SK-N-MC (cell line): ENCODE measurements at regions not wholly inside any gene's neighbourhood (a gene's known extent, or its start where the extent isn't known, plus 50 kb on each side); places are given as distances from the start of the nearest gene placed in this dataset.

Source experiments
- EZH2 ChIP-seq: fragments of 200-600 bp; sonication (generic); IDR thresholded peaks from one replicate; pipeline ENCODE4 v1.6.1; 2017; ENCODE audit warnings: antibody characterized with exemption
- FOXP2 ChIP-seq: optimal IDR thresholded peaks from 2 replicates; pipeline ENCODE3; 2011; ENCODE audit warnings: mild to moderate bottlenecking, moderate library complexity; ENCODE audit not compliant: insufficient read depth; ENCODE audit errors: extremely low read length, control extremely low read depth
- POLR2AphosphoS5 ChIP-seq: IDR thresholded peaks from 2 replicates; pipeline ENCODE4 v1.6.1; 2012; ENCODE audit warnings: mild to moderate bottlenecking, low read depth, low read length, borderline replicate concordance

DNA sequence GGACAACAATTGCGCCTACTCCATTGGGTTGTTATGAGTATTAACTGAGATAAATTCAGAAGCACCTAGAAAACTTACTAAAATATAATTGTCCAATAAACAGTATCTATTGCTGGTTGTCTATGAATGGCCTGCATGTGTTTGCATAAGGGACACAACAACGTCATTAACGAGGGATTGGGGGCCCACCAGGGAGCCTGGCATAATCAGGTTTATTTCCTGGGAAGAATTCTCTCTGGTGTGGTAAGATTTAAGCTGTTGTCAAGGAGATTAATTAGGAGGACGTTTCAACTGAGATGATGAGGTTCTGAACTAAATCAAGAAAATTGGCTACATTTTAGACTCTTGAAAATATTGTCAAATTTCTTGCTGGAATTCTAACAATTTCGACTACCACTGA is 176.1 kb upstream of the CDIN1 start:
- TF ChIP-seq EZH2 (no peak), POLR2AphosphoS5 (no peak), FOXP2 (no peak)
